Naive thymus-derived CD4-positive, alpha-beta T cell (primary cell): ENCODE measurements at regions not wholly inside any gene's neighbourhood (a gene's known extent, or its start where the extent isn't known, plus 50 kb on each side); places are given as distances from the start of the nearest gene placed in this dataset.
"Not testable (repeated sequence)": the region's sequence is repeated elsewhere in the genome, so short reads cannot be mapped to it uniquely, and the experiment has no call there.

Experiments
- ATAC-seq: fragments of 150-1000 bp; cut with Tn5 transposase; 2 replicates; pipeline ENCODE4 v1.10.0; 2021; ENCODE audit warnings: mild to moderate bottlenecking, moderate library complexity
- CTCF ChIA-PET: fragments of 350-600 bp; sonication (Branson Sonifier 250); formaldehyde crosslinking; loops from one replicate; lab custom pipeline; 2021; ENCODE audit warnings: antibody characterized with exemption; lab: Charles Lee
- POLR2A ChIA-PET: fragments of 350-600 bp; sonication (Branson Sonifier 250); formaldehyde crosslinking; loops from one replicate; lab custom pipeline; 2021; ENCODE audit warnings: antibody characterized with exemption, inconsistent platforms; lab: Charles Lee
- DNase-seq, 9 donors: peaks; one replicate each; pipeline versions ENCODE4 v3.0.0 to v3.0.0-alpha.2; 2020 to 2022; ENCODE audit warnings: mixed read lengths in 1 of 9
- H3K27ac ChIP-seq: one replicate; pipeline ENCODE4 v1.7.0; 2013; ENCODE audit warnings: mild to moderate bottlenecking, low read depth, low read length, moderate library complexity
- H3K27me3 ChIP-seq, 2 donors: one replicate each; pipeline ENCODE4 v1.7.0; 2013; ENCODE audit warnings: low read length in 2 of 2, mild to moderate bottlenecking in 2 of 2, moderate library complexity in 2 of 2; ENCODE audit not compliant: control insufficient read depth in 2 of 2, insufficient read depth in 2 of 2
- H3K36me3 ChIP-seq, 3 experiments: 1 replicate in 2 of 3; 2 replicates in 1 of 3; pipeline ENCODE4 v1.7.0; 2013; ENCODE audit warnings: low read length in 3 of 3, mild to moderate bottlenecking in 3 of 3, moderate library complexity in 1 of 3; ENCODE audit not compliant: insufficient read depth in 3 of 3, control insufficient read depth in 2 of 3
- H3K4me1 ChIP-seq, 2 donors: one replicate each; pipeline ENCODE4 v1.7.0; 2013; ENCODE audit warnings: low read length in 2 of 2, mild to moderate bottlenecking in 2 of 2, moderate library complexity in 1 of 2; ENCODE audit not compliant: control insufficient read depth in 2 of 2, insufficient read depth in 2 of 2
- H3K4me3 ChIP-seq: 2 replicates; pipeline ENCODE4 v1.7.0; 2013; ENCODE audit warnings: mild to moderate bottlenecking, low read length
- H3K9me3 ChIP-seq, 3 experiments: 1 replicate in 2 of 3; 2 replicates in 1 of 3; pipeline ENCODE4 v1.7.0; 2013; ENCODE audit warnings: low read length in 3 of 3; ENCODE audit not compliant: control insufficient read depth in 2 of 3
- H3K27ac Mint-ChIP-seq, 9 donors: one replicate each; pipeline ENCODE4 v1.8.0; 2020 to 2022; ENCODE audit warnings: mixed read lengths in 9 of 9, mild to moderate bottlenecking in 8 of 9, moderate library complexity in 5 of 9, inconsistent platforms in 2 of 9
- H3K27me3 Mint-ChIP-seq, 5 donors: one replicate each; pipeline ENCODE4 v1.8.0; 2021 to 2022; ENCODE audit warnings: mixed read lengths in 5 of 5, mild to moderate bottlenecking in 1 of 5
- H3K36me3 Mint-ChIP-seq, 5 donors: one replicate each; pipeline ENCODE4 v1.8.0; 2020 to 2022; ENCODE audit warnings: mixed read lengths in 5 of 5, mild to moderate bottlenecking in 3 of 5, inconsistent platforms in 1 of 5
- H3K4me1 Mint-ChIP-seq, 7 donors: one replicate each; pipeline ENCODE4 v1.8.0; 2020 to 2022; ENCODE audit warnings: mixed read lengths in 7 of 7, mild to moderate bottlenecking in 3 of 7, inconsistent platforms in 1 of 7
- H3K4me3 Mint-ChIP-seq, 10 donors: one replicate each; pipeline ENCODE4 v1.8.0; 2020 to 2022; ENCODE audit warnings: mild to moderate bottlenecking in 10 of 10, mixed read lengths in 10 of 10, moderate library complexity in 6 of 10, inconsistent platforms in 2 of 10
- H3K9me3 Mint-ChIP-seq, 11 donors: one replicate each; pipeline ENCODE4 v1.8.0; 2020 to 2022; ENCODE audit warnings: mixed read lengths in 11 of 11, mild to moderate bottlenecking in 4 of 11, inconsistent platforms in 1 of 11, moderate library complexity in 1 of 11
- intact Hi-C, 2 donors: fragments of 100-400 bp; cut with micrococcal nuclease; formaldehyde crosslinking; loops; one replicate each; pipeline ENCODE4 v1.15.1; 2023

DNA sequence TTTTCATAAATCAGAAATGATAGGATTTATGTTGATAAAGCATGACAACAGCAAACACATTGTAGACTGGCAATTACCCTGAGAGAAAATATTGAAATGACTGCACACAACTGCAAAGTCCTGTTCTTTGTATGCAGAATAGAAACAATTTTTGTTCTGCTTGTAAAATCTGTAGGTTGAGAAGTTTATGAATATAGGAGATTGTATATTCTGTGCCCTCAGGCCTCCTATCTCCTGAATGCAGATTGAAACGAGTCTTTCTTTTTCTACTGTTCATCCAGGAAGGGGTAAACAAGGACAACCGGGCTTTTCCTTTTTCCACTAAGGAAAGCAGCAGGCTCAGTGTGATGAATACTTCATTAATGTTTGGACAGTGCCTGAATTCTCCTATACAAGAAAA, 95.0 kb upstream of the HAPLN1 start:
- Mint-ChIP-seq H3K27ac (no peak overlapping the region), H3K9me3 (peaks cover 0 to 15% (median 3%) of the 10 kb centered on the region in 11 donors), H3K36me3 (no peaks in the 10 kb centered on the region), H3K27me3 (peaks cover 0 to 5% (median 0%) of the 10 kb centered on the region in 5 donors), H3K4me3 (no peak overlapping the region), H3K4me1 (no peaks in the 10 kb centered on the region)
- no peaks in the 10 kb centered on the region for H3K27me3 ChIP-seq
- H3K27ac ChIP-seq: no peak overlapping the region
- no peak for DNase-seq
- ATAC-seq: no peak
- intact Hi-C loops: no loop called here
- no peaks in the 10 kb centered on the region for H3K36me3 ChIP-seq
- no peak overlapping the region for H3K4me3 ChIP-seq
- ChIA-PET POLR2A (no interaction called here), CTCF (no interaction called here)
- H3K4me1 ChIP-seq: no peaks in the 10 kb centered on the region
- no peaks in the 10 kb centered on the region for H3K9me3 ChIP-seq

DNA sequence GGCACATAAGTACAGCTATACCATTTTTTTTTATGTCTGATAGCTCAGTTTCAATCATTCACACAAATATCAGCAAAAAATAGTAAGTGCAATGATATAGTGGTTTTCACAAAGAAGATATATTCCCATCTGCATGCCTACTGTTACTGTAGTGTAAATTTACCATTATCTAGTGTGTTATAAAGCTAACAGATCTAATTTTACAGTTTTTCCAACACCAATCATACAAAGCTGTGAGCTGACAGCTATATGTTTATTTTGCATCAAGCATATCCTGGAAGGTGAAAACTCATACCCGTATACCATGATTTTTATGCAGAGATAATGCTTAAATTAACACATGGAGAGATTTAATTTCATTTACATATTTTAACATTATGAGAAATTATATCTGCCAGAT, 89.9 kb upstream of the HAPLN1 start:
- Mint-ChIP-seq H3K27ac (no peak overlapping the region), H3K27me3 (peaks cover 0 to 4% (median 0%) of the 10 kb centered on the region in 5 donors), H3K9me3 (peaks cover 0 to 17% (median 2%) of the 10 kb centered on the region in 11 donors), H3K4me3 (no peak overlapping the region), H3K4me1 (no peaks in the 10 kb centered on the region), H3K36me3 (no peaks in the 10 kb centered on the region)
- intact Hi-C loops: no loop called here
- ATAC-seq (no peak), DNase-seq (no peak)
- H3K4me1 ChIP-seq: no peaks in the 10 kb centered on the region
- H3K27me3 ChIP-seq: no peaks in the 10 kb centered on the region
- no peaks in the 10 kb centered on the region for H3K36me3 ChIP-seq
- ChIA-PET POLR2A (no interaction called here), CTCF (no interaction called here)
- H3K27ac ChIP-seq: no peak overlapping the region
- H3K4me3 ChIP-seq: no peak overlapping the region
- H3K9me3 ChIP-seq: no peaks in the 10 kb centered on the region

DNA sequence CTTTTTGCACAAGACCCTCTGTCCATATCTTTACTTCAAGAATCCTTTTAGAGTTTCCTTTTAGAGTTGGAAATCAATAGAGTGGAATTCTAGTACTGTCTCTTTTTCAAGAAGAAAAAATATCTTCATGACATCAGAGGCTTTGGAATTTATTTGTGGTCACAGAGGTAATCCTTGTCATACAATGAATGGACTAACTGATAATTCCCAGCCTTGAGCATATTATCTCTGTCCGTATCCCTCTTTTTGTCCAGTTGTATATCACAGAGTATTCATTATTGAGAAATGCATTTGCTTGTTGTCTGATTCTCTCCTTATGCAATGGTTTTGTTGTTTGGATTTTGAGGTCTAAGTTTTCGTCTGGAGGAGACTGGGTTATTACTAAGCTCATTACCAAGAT, 82.0 kb upstream of the HAPLN1 start:
- no peaks in the 10 kb centered on the region for H3K36me3 Mint-ChIP-seq
- H3K4me3 ChIP-seq: no peak overlapping the region
- DNase-seq: no peak
- no peaks in the 10 kb centered on the region for H3K36me3 ChIP-seq
- intact Hi-C loops: no loop called here
- peaks cover 0 to 5% (median 0%) of the 10 kb centered on the region in 5 donors for H3K27me3 Mint-ChIP-seq
- H3K9me3 ChIP-seq: no peaks in the 10 kb centered on the region
- CTCF ChIA-PET: no interaction called here
- no peak overlapping the region for H3K27ac ChIP-seq
- no peak for ATAC-seq
- no peak overlapping the region for H3K27ac Mint-ChIP-seq
- POLR2A ChIA-PET: no interaction called here
- H3K27me3 ChIP-seq: no peaks in the 10 kb centered on the region
- H3K9me3 Mint-ChIP-seq: peaks cover 0 to 5% (median 0%) of the 10 kb centered on the region in 11 donors
- no peak overlapping the region for H3K4me3 Mint-ChIP-seq
- H3K4me1 Mint-ChIP-seq: no peaks in the 10 kb centered on the region
- no peaks in the 10 kb centered on the region for H3K4me1 ChIP-seq

DNA sequence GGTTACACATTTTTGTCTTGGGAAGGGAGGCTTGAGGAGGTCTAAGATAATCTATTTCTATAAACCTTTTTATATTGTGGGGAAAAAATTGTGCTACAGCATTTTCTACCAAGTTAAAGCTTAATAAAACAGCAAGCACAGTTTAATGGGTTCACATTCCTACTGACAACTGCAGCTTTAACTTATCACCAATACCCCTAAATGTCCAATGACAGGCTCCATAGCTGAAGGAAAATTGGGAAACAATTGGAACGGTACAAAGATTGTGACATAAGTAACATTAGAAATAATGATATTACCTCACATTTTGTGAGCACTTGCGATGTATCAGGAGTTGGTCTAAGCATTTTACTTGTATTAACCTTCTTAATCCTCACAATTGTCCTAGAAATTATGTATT, 79.5 kb upstream of the HAPLN1 start:
- Histone ChIP-seq H3K4me3 (no peak overlapping the region), H3K27me3 (no peaks in the 10 kb centered on the region), H3K36me3 (no peaks in the 10 kb centered on the region), H3K4me1 (no peaks in the 10 kb centered on the region), H3K9me3 (no peaks in the 10 kb centered on the region), H3K27ac (no peak overlapping the region)
- Mint-ChIP-seq H3K4me3 (no peak overlapping the region), H3K9me3 (peaks cover 0 to 5% (median 0%) of the 10 kb centered on the region in 11 donors), H3K4me1 (no peaks in the 10 kb centered on the region), H3K27me3 (peaks cover 0 to 5% (median 0%) of the 10 kb centered on the region in 5 donors), H3K27ac (no peak overlapping the region), H3K36me3 (no peaks in the 10 kb centered on the region)
- DNase-seq (no peak), ATAC-seq (no peak)
- intact Hi-C loops: no loop called here
- CTCF ChIA-PET: no interaction called here
- POLR2A ChIA-PET: no interaction called here

DNA sequence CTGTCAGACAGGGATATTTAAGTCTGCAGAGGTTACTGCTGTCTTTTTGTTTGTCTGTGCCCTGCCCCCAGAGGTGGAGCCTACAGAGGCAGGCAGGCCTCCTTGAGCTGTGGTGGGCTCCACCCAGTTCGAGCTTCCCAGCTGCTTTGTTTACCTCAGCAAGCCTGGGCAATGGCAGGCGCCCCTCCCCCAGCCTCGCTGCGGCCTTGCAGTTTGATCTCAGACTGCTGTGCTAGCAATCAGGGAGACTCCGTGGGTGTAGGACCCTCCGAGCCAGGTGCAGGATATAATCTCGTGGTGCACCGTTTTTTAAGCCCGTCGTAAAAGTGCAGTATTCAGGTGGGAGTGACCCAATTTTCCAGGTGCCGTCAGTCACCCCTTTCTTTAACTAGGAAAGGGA, 78.4 kb upstream of the HAPLN1 start:
- POLR2A ChIA-PET, H3K4me1 Mint-ChIP-seq, H3K9me3 ChIP-seq, H3K4me1 ChIP-seq, intact Hi-C loops, H3K27me3 ChIP-seq, H3K27ac ChIP-seq, H3K36me3 Mint-ChIP-seq, DNase-seq, H3K4me3 ChIP-seq, H3K27ac Mint-ChIP-seq, H3K36me3 ChIP-seq, H3K27me3 Mint-ChIP-seq, H3K9me3 Mint-ChIP-seq, ATAC-seq, H3K4me3 Mint-ChIP-seq, CTCF ChIA-PET: not testable (repeated sequence)

DNA sequence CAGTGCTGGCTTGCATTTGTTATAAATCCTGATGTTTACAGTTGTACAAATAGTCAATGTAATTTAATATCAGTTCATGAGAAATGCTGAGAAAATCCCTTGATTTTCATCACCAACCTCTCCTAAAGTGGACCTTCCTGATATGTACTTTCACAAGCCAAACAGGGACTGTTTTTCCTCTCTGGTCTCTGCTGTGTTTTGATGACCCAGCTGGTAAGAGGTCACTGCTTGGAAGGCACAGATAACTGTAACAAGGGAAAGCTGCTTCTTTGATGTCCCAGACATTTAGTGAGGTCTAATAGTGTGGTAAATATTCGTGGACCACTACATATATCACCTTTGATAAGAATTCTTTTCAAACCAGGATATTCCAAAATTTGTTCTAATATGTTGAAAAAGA, 68.7 kb upstream of the HAPLN1 start:
- no peak overlapping the region for H3K4me3 ChIP-seq
- intact Hi-C loops: no loop called here
- Mint-ChIP-seq H3K27me3 (peaks cover 0 to 7% (median 0%) of the 10 kb centered on the region in 5 donors), H3K36me3 (no peaks in the 10 kb centered on the region), H3K9me3 (peaks cover 0 to 10% (median 0%) of the 10 kb centered on the region in 11 donors), H3K27ac (no peak overlapping the region), H3K4me1 (no peaks in the 10 kb centered on the region), H3K4me3 (no peak overlapping the region)
- ChIA-PET CTCF (no interaction called here), POLR2A (no interaction called here)
- H3K27me3 ChIP-seq: no peaks in the 10 kb centered on the region
- no peaks in the 10 kb centered on the region for H3K9me3 ChIP-seq
- ATAC-seq: no peak
- H3K36me3 ChIP-seq: no peaks in the 10 kb centered on the region
- H3K27ac ChIP-seq: no peak overlapping the region
- DNase-seq: no peak
- no peaks in the 10 kb centered on the region for H3K4me1 ChIP-seq

DNA sequence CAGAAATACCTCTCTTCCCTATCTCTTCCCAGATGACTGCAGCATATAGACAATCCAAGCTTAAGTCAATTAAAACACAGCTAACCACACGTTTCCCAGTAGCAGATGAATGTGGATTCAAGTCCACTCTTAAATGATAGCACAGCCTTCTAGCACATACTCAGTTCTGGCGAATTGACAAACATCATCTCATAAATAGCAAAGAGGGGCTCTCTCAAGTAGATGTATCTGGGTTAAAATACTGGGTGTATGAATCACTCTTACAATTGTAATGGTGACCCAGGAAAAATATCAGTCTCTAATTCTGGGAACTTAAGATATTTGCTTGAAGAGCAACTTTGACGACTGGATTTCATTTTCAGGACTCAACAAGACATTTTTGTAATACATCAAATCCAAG, 67.0 kb upstream of the HAPLN1 start:
- no peaks in the 10 kb centered on the region for H3K36me3 Mint-ChIP-seq
- intact Hi-C loops: no loop called here
- no peaks in the 10 kb centered on the region for H3K4me1 ChIP-seq
- no peak for DNase-seq
- no peak overlapping the region for H3K4me3 ChIP-seq
- H3K27me3 Mint-ChIP-seq: peaks cover 0 to 7% (median 0%) of the 10 kb centered on the region in 5 donors
- peaks cover 0 to 10% (median 0%) of the 10 kb centered on the region in 11 donors for H3K9me3 Mint-ChIP-seq
- H3K27ac Mint-ChIP-seq: no peak overlapping the region
- ATAC-seq: no peak
- H3K4me1 Mint-ChIP-seq: no peaks in the 10 kb centered on the region
- no peaks in the 10 kb centered on the region for H3K9me3 ChIP-seq
- CTCF ChIA-PET: no interaction called here
- POLR2A ChIA-PET: no interaction called here
- H3K4me3 Mint-ChIP-seq: no peak overlapping the region
- H3K36me3 ChIP-seq: no peaks in the 10 kb centered on the region
- no peaks in the 10 kb centered on the region for H3K27me3 ChIP-seq
- H3K27ac ChIP-seq: no peak overlapping the region
